ENCODE measurements at regions not wholly inside any gene's neighbourhood (a gene's known extent, or its start where the extent isn't known, plus 50 kb on each side); places are given as distances from the start of the nearest gene placed in this dataset.

DNA sequence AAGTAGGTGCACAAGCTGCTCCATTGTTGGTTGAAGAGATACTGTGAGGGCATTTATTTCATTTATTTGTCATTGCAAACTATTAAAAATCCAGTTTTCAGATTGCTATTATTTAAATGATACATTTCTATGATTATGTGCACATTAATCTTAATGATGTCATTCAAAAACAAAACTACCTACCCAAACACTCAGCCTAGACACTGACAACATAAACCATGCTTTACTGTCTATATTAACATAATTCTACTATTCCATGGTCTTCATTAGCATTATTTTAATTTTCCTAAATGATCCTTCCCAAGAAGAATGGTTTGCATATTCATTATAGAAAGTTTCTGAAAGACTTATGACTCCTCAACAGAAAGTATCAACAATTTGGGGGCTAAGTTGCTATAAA is 813.0 kb upstream of the SLITRK5 start:
- peaks cover 11% of the 10 kb centered on the region for H3K4me1 Mint-ChIP-seq
- ChIA-PET CTCF (no interaction called here), POLR2A (no interaction called here)
- peaks cover 7% of the 10 kb centered on the region for H3K9me3 Mint-ChIP-seq
- H3K36me3 Mint-ChIP-seq = peaks cover 5% of the 10 kb centered on the region
- H3K27ac Mint-ChIP-seq = no peak overlapping the region
- no peak for ATAC-seq
- no peak for DNase-seq (ENCODE audit: low spot score)
- no peaks in the 10 kb centered on the region for H3K27me3 Mint-ChIP-seq (ENCODE audit: low read depth)
- no peak overlapping the region for H3K4me3 Mint-ChIP-seq
- TF ChIP-seq TEAD4 (CRISPR knock-in tag; IDR thresholded peaks at IDR 0.05) (no peak), ZNF138 (CRISPR knock-in tag; conservative IDR thresholded peaks at IDR 0.05) (no peak), JUN (CRISPR knock-in tag; IDR thresholded peaks at IDR 0.05) (no peak), ZNF121 (CRISPR knock-in tag; IDR thresholded peaks at IDR 0.05) (no peak), ZNF317 (CRISPR knock-in tag; IDR thresholded peaks at IDR 0.05; ENCODE audit: borderline replicate concordance, low read depth) (no peak)

DNA sequence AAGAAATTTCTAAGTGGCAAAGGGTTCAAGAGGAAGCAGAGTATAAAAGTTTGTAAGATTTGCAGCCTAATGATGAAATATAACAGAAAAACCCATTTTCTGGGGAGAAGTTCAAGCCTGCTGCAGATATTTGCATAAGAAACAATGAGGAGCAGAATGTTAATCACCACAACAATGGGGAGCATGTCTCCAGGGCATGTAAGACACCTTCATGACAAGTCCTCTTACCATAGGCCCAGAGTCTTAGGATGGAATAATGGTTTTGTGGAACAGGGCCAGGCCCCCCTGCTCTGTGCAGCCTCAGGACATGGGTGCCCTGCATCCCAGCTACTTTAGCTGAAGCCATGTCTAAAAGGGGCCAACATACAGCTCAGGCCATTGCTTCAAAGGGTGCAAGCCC is 809.0 kb upstream of the SLITRK5 start:
- POLR2A ChIA-PET = no interaction called here
- H3K27me3 Mint-ChIP-seq (ENCODE audit: low read depth) = no peaks in the 10 kb centered on the region
- peak; percentile 87 for ATAC-seq
- peaks cover 7% of the 10 kb centered on the region for H3K9me3 Mint-ChIP-seq
- H3K36me3 Mint-ChIP-seq = peaks cover 9% of the 10 kb centered on the region
- H3K4me1 Mint-ChIP-seq = peaks cover 11% of the 10 kb centered on the region
- TF ChIP-seq, protein P1, sequence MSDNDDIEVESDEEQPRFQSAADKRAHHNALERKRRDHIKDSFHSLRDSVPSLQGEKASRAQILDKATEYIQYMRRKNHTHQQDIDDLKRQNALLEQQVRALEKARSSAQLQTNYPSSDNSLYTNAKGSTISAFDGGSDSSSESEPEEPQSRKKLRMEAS (CRISPR knock-in tag; IDR thresholded peaks at IDR 0.05) = no peak
- no peak for TF ChIP-seq TEAD4 (CRISPR knock-in tag; IDR thresholded peaks at IDR 0.05)
- TF ChIP-seq ZNF232 (CRISPR knock-in tag; IDR thresholded peaks at IDR 0.05) = no peak
- no peak for TF ChIP-seq PRRX2 (CRISPR knock-in tag; IDR thresholded peaks at IDR 0.05)
- TF ChIP-seq GABPB1 (CRISPR knock-in tag; IDR thresholded peaks at IDR 0.05) = no peak
- no peak for TF ChIP-seq FOXK1 (CRISPR knock-in tag; IDR thresholded peaks at IDR 0.05)
- no peak for TF ChIP-seq ESRRA (CRISPR knock-in tag; IDR thresholded peaks at IDR 0.05; ENCODE audit: borderline replicate concordance)
- no peak for TF ChIP-seq CREM (CRISPR knock-in tag; IDR thresholded peaks at IDR 0.05)
- TF ChIP-seq SOX15 (CRISPR knock-in tag; IDR thresholded peaks at IDR 0.05) = no peak
- no peak for TF ChIP-seq NFATC4 (CRISPR knock-in tag; IDR thresholded peaks at IDR 0.05)
- no peak for TF ChIP-seq ZMAT4 (CRISPR knock-in tag; IDR thresholded peaks at IDR 0.05)
- TF ChIP-seq, protein P2, sequence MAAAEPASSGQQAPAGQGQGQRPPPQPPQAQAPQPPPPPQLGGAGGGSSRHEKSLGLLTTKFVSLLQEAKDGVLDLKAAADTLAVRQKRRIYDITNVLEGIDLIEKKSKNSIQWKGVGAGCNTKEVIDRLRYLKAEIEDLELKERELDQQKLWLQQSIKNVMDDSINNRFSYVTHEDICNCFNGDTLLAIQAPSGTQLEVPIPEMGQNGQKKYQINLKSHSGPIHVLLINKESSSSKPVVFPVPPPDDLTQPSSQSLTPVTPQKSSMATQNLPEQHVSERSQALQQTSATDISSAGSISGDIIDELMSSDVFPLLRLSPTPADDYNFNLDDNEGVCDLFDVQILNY (CRISPR knock-in tag; IDR thresholded peaks at IDR 0.05) = no peak
- CTCF ChIA-PET = interaction anchor here (1.2 kb wide), 1 partner anchor 8 kb away, joined by 3 read pairs; no protein-coding TSS in a partner anchor
- H3K4me3 Mint-ChIP-seq = no peak overlapping the region
- no peak for DNase-seq (ENCODE audit: low spot score)
- no peak overlapping the region for H3K27ac Mint-ChIP-seq

- no peak for TF ChIP-seq ZNF416 (CRISPR knock-in tag; IDR thresholded peaks at IDR 0.05)
- H3K9me3 Mint-ChIP-seq = peaks cover 7% of the 10 kb centered on the region
- H3K27me3 Mint-ChIP-seq (ENCODE audit: low read depth) = no peaks in the 10 kb centered on the region
- CTCF ChIA-PET = no interaction called here
- H3K4me3 Mint-ChIP-seq = no peak overlapping the region
- ATAC-seq (no peak), DNase-seq (ENCODE audit: low spot score) (no peak)
- no peak overlapping the region for H3K27ac Mint-ChIP-seq
- H3K36me3 Mint-ChIP-seq = peaks cover 9% of the 10 kb centered on the region
- H3K4me1 Mint-ChIP-seq = peaks cover 11% of the 10 kb centered on the region
- POLR2A ChIA-PET = no interaction called here
Measured at GRCh38 chr13:86864376-86864775, 806.8 kb upstream of the SLITRK5 start.

GRCh38 chr13:86870444-86870843 is 800.7 kb upstream of the SLITRK5 start:
- Mint-ChIP-seq H3K27me3 (ENCODE audit: low read depth) (peaks cover 15% of the 10 kb centered on the region), H3K36me3 (no peaks in the 10 kb centered on the region), H3K4me1 (no peaks in the 10 kb centered on the region), H3K4me3 (no peak overlapping the region), H3K9me3 (no peaks in the 10 kb centered on the region), H3K27ac (no peak overlapping the region)
- no peak for DNase-seq (ENCODE audit: low spot score)
- POLR2A ChIA-PET = no interaction called here
- no peak for TF ChIP-seq NR1H2 (CRISPR knock-in tag; IDR thresholded peaks at IDR 0.05)
- TF ChIP-seq, protein P3, sequence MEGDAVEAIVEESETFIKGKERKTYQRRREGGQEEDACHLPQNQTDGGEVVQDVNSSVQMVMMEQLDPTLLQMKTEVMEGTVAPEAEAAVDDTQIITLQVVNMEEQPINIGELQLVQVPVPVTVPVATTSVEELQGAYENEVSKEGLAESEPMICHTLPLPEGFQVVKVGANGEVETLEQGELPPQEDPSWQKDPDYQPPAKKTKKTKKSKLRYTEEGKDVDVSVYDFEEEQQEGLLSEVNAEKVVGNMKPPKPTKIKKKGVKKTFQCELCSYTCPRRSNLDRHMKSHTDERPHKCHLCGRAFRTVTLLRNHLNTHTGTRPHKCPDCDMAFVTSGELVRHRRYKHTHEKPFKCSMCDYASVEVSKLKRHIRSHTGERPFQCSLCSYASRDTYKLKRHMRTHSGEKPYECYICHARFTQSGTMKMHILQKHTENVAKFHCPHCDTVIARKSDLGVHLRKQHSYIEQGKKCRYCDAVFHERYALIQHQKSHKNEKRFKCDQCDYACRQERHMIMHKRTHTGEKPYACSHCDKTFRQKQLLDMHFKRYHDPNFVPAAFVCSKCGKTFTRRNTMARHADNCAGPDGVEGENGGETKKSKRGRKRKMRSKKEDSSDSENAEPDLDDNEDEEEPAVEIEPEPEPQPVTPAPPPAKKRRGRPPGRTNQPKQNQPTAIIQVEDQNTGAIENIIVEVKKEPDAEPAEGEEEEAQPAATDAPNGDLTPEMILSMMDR (IDR thresholded peaks at IDR 0.05) = peak; percentile 30; the same call in 1 of the 2 replicates
- ATAC-seq = no peak
- CTCF ChIA-PET = interaction anchor here (1.2 to 3.2 kb wide), 7 partner anchors 8 to 404 kb away, joined by 3 to 21 read pairs (median 4); no protein-coding TSS in a partner anchor

Data from WTC11 (cell line).